ENCODE measurements at regions not wholly inside any gene's neighbourhood (a gene's known extent, or its start where the extent isn't known, plus 50 kb on each side); places are given as distances from the start of the nearest gene placed in this dataset.

DNA sequence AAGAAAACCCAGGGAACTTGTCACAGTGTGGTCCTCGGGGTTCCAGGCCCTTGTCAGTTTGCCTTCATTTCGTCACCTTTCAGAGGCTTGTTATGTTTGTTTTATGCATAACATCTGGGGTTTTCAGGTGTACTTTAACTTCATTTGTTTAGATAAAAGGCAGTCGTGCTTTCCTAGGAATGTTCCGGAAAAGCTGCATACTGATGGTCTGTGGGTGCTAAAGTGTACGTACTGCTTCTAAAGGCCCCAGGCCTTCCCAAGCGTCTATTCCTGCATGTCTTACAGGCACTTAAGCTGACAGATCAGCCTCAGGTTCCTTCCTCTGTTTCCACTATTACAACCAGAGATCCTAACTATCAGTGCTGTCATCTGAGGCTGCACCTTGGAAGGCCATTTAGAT, 95.6 kb upstream of the ANKH start:
- TF ChIP-seq, protein P1, sequence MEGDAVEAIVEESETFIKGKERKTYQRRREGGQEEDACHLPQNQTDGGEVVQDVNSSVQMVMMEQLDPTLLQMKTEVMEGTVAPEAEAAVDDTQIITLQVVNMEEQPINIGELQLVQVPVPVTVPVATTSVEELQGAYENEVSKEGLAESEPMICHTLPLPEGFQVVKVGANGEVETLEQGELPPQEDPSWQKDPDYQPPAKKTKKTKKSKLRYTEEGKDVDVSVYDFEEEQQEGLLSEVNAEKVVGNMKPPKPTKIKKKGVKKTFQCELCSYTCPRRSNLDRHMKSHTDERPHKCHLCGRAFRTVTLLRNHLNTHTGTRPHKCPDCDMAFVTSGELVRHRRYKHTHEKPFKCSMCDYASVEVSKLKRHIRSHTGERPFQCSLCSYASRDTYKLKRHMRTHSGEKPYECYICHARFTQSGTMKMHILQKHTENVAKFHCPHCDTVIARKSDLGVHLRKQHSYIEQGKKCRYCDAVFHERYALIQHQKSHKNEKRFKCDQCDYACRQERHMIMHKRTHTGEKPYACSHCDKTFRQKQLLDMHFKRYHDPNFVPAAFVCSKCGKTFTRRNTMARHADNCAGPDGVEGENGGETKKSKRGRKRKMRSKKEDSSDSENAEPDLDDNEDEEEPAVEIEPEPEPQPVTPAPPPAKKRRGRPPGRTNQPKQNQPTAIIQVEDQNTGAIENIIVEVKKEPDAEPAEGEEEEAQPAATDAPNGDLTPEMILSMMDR (IDR thresholded peaks at IDR 0.05; ENCODE audit: unreplicated experiment) = no peak
- Mint-ChIP-seq H3K4me3 (ENCODE audit: low read depth, unreplicated experiment) (no peak overlapping the region), H3K4me1 (ENCODE audit: low read depth, unreplicated experiment) (peaks cover 12% of the 10 kb centered on the region), H3K9me3 (ENCODE audit: low read depth, unreplicated experiment) (no peaks in the 10 kb centered on the region), H3K36me3 (ENCODE audit: insufficient read depth, unreplicated experiment) (no peaks in the 10 kb centered on the region), H3K27ac (ENCODE audit: unreplicated experiment) (no peak overlapping the region), H3K27me3 (ENCODE audit: unreplicated experiment) (no peaks in the 10 kb centered on the region)
- CTCF ChIA-PET = no interaction called here
- intact Hi-C loops (cut with micrococcal nuclease; ENCODE audit: unreplicated experiment) = no loop called here
- BruUV-seq (replicated peaks) = no TSS peak
- DNase-seq = no peak

DNA sequence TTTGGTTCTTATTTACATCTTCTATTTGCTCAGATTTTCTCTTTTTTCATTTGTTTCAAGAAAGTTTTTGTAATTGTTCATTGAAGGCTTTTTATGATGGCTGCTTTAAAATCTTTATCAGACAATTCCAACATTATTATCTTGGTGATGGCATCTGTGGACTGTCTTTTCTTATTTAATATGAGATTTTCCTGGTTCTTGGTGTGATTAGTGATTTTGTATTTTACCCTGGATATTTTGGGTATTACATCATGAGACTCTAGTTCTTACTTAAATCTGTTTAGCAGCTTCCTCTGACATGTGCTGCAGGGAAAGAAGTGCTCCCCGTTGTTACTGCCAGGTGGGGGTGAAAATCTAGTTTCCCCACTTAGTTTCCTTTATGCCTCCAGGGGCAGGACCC, 94.2 kb upstream of the ANKH start:
- CTCF ChIA-PET = no interaction called here
- H3K36me3 Mint-ChIP-seq (ENCODE audit: insufficient read depth, unreplicated experiment) = no peaks in the 10 kb centered on the region
- intact Hi-C loops (cut with micrococcal nuclease; ENCODE audit: unreplicated experiment) = no loop called here
- no peak overlapping the region for H3K4me3 Mint-ChIP-seq (ENCODE audit: low read depth, unreplicated experiment)
- H3K27ac Mint-ChIP-seq (ENCODE audit: unreplicated experiment) = no peak overlapping the region
- DNase-seq = no peak
- H3K27me3 Mint-ChIP-seq (ENCODE audit: unreplicated experiment) = no peaks in the 10 kb centered on the region
- no peaks in the 10 kb centered on the region for H3K9me3 Mint-ChIP-seq (ENCODE audit: low read depth, unreplicated experiment)
- TF ChIP-seq, protein P1 (IDR thresholded peaks at IDR 0.05; ENCODE audit: unreplicated experiment) = no peak
- BruUV-seq (replicated peaks) = no TSS peak
- H3K4me1 Mint-ChIP-seq (ENCODE audit: low read depth, unreplicated experiment) = peaks cover 13% of the 10 kb centered on the region

DNA sequence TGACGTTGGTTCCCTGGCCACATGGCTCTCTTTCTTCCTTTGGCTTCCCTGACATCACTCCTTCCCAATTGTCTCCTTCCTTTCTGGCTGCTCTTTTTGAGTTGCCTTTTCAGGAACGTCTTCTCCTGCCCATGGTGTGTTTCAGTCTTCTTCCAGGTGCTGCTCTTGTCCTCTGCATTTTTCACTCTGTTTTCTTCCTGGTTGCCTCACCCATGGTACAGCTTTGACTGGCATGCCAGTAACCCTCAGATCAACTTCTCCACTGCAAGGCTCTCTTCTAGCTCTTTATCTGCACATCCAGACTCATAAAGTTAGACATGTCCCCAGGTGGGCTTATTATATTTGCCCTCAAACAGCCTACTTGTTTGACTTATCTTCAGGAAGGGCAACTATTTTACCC, 91.0 kb upstream of the ANKH start:
- TF ChIP-seq, protein P1 (IDR thresholded peaks at IDR 0.05; ENCODE audit: unreplicated experiment) = no peak
- Mint-ChIP-seq H3K9me3 (ENCODE audit: low read depth, unreplicated experiment) (no peaks in the 10 kb centered on the region), H3K4me1 (ENCODE audit: low read depth, unreplicated experiment) (peaks cover 25% of the 10 kb centered on the region), H3K4me3 (ENCODE audit: low read depth, unreplicated experiment) (no peak overlapping the region), H3K27me3 (ENCODE audit: unreplicated experiment) (no peaks in the 10 kb centered on the region), H3K27ac (ENCODE audit: unreplicated experiment) (no peak overlapping the region), H3K36me3 (ENCODE audit: insufficient read depth, unreplicated experiment) (no peaks in the 10 kb centered on the region)
- intact Hi-C loops (cut with micrococcal nuclease; ENCODE audit: unreplicated experiment) = no loop called here
- no TSS peak for BruUV-seq (replicated peaks)
- DNase-seq = no peak
- CTCF ChIA-PET = interaction anchor here (0.6 kb wide), 1 partner anchor 33 kb away, joined by 3 read pairs; no protein-coding TSS in a partner anchor

DNA sequence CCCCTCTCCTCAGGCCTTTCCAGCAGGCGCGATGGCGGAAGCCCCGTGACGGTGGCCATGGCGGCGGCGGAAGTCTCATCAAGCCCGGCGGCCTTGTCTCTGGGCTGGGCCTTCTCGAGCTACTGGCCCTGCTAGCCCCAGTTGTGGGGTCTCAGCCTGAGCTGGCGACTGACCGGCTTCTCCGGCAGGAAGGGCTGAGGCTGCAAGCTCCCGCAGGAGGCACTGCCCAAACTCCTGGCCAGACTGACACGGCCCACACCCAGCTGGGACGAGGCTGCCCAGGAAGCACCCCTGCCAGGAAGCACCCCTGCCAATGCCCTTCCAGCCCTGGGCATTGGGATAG, 88.5 kb upstream of the ANKH start:
- BruUV-seq (replicated peaks) = no TSS peak
- no peak for DNase-seq
- H3K36me3 Mint-ChIP-seq (ENCODE audit: insufficient read depth, unreplicated experiment) = no peaks in the 10 kb centered on the region
- TF ChIP-seq, protein P1 (IDR thresholded peaks at IDR 0.05; ENCODE audit: unreplicated experiment) = no peak
- H3K27ac Mint-ChIP-seq (ENCODE audit: unreplicated experiment) = no peak overlapping the region
- H3K9me3 Mint-ChIP-seq (ENCODE audit: low read depth, unreplicated experiment) = no peaks in the 10 kb centered on the region
- CTCF ChIA-PET = no interaction called here
- intact Hi-C loops (cut with micrococcal nuclease; ENCODE audit: unreplicated experiment) = no loop called here
- no peak overlapping the region for H3K4me3 Mint-ChIP-seq (ENCODE audit: low read depth, unreplicated experiment)
- peaks cover 25% of the 10 kb centered on the region for H3K4me1 Mint-ChIP-seq (ENCODE audit: low read depth, unreplicated experiment)
- H3K27me3 Mint-ChIP-seq (ENCODE audit: unreplicated experiment) = no peaks in the 10 kb centered on the region

Data from Calu3 (cell line).